HG03280 (cell line): ENCODE measurements at regions not wholly inside any gene's neighbourhood (a gene's known extent, or its start where the extent isn't known, plus 50 kb on each side); places are given as distances from the start of the nearest gene placed in this dataset.

Experiments used
- ATAC-seq: cut with Tn5 transposase; IDR thresholded peaks from one replicate; pipeline ENCODE4 v1.9.1; 2021; ENCODE audit warnings: mild to moderate bottlenecking, moderate library complexity; ENCODE audit not compliant: unreplicated experiment

DNA sequence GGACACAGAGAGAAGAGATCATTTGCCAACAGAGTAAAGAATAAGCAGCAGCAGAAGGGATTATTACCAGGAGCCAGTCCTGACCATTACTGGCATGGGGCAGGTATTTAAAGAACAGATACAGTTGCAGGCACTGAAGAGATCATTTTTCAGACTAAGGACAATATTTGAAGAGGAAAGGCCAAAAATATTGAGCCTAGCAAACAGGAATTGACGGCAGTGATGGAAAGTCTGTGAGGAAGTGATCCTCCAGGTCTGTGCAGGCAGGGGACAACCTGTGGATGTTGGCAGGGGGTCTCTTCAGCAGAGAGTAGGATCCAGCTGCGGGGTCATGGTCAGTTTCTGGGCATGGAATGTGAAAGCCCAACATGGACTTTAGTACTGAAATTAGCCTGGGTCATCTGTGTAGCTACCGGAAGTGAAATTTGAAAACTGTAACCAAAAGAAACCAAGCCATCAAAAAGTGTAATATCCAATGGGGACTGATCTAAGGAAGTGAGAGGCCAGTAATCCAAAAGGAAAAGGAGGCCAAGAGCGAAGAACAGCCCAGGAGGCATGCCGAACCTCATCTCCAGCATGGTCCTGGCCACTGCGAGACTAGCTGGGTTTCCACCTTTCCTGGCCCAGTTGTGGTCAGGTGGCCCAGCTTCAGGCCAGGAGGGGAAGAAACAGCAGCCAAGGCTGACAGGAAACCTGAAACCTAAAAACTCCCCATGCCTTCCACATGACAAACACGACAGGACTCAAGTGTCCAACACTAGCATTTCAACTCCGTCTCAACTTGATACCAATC is 115.1 kb upstream of the TNFAIP3 start:
- no peak for ATAC-seq

DNA sequence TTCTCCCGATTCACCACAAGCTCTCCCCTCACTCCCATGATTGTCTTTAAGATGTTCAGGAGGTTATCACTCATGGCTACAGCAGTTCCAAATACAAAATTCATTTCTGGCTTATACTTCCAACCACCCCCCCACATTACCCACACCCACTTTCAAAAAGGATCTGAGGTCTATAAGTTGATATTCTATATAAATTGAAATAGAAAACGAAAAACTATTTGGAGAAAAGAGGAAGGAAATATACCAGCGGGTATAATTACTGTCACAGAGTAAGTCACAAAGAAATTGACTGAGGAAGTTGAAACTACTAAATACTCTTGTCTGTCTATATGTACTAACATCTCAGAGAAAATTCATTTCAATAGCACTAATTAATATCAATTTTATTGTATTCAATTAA is 112.7 kb upstream of the TNFAIP3 start:
- peak; percentile 46 for ATAC-seq

DNA sequence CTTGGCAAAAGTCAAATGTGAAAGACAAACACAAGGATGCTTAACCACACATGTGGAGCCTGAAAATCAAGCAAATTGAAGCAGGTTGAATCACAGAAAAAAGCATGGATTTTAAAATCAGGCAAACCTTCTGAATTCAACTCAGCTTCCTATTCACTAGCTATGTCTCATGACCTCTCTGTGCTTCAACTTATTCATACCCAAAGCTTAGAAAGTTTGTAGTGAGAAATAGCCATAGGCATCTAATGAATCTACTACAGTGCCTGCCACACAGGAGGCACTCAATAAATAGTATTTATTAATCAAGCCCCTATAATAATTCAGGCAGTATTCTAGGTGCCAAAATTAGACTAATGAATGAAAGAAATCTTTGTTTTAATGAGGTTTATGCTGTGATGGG is 112.2 kb upstream of the TNFAIP3 start:
- ATAC-seq = peak; percentile 14

DNA sequence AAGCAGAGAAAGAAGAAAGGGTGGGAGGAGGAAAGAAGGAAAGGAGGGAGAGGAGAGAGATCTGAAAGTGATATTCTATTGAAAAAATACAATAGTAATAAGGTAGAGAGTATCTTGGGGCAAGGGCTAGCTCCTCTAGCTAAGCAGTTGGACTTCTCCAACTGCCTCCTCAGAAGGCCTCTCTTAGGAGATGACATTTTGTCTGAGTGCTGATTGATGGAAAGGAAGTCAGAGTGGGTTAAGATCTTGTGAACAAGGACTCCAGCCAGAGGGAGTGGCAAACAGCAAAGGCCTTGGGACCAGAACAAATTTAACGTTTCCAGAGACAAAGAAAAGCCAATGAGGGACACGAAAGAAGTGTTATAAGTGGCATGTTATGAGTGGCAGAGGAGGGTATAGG is 111.8 kb upstream of the TNFAIP3 start:
- ATAC-seq = no peak

DNA sequence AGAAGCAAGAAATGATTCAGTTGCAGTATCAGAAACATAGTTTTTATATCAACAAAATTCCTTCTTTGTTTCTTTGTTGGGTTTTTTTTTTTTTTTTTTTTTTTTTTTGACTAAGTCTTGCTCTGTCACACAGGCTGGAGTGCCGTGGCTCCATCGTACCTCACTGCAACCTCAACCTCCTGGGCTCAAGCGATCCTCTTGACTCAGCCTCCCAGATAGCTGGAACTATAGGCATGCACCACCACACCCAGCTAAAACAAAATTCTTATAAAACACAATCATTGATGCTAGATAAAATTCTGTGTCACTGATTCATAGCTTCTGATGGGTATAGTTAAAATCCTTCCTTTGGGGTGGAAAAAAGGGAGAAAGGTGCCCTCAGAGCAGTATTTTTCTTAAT is 110.3 kb upstream of the TNFAIP3 start:
- no peak for ATAC-seq

DNA sequence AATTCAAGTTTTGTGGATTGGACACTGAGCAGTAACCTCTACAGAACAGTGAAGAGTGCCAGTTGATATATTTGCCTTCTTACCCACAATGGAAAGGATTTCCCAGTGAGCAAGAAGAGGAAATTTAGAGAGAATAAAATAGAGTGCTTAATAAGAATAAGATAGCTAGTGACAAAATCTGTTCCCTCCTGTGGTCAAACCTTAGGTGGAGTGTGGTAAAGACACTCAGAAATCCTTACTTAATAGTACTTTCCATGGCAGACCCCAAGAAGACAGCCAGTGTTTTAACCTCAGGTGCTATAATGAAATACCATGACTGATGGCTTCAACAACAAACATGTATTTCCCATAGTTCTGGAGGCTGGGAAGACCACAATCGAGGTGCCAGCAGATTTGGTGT is 108.4 kb upstream of the TNFAIP3 start:
- ATAC-seq = no peak

DNA sequence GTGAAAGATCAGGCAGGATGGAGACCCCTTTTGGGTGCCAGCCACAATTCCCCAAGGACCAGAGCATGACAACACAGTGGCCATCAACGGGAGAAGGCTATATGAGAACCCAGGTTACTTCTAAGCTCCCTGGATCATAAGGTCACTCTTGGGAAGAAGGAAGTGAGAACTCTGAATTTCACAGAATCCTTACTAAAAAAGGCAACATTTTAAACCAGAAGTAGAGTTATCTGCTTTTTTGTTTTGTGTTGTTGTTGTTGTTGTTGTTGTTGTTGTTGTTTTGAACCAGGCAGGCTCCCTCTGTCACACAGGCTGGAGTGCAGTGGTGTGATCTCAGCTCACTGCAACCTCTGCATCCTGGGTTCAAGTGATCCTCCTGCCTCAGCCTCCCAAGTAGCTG is 107.4 kb upstream of the TNFAIP3 start:
- ATAC-seq = no peak

DNA sequence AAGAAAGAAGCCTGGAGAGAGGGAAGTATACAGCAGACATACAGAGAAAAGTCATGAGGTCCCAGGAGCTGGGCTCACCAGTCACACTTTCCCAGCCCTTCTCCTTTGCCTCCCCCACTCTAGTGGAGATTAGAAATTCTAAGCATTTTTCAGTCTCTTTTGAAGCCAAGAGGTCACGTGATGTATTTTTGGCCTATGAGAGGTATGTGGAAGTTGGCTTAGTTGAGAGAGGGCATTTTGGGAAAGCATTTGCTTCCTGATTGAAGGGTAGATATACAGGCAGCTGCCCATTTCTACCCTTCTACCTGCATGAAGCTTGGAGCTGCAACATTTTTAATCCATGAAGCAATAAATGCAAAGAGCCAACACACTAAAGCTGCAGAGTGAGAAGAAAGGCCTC is 106.0 kb upstream of the TNFAIP3 start:
- ATAC-seq = no peak

DNA sequence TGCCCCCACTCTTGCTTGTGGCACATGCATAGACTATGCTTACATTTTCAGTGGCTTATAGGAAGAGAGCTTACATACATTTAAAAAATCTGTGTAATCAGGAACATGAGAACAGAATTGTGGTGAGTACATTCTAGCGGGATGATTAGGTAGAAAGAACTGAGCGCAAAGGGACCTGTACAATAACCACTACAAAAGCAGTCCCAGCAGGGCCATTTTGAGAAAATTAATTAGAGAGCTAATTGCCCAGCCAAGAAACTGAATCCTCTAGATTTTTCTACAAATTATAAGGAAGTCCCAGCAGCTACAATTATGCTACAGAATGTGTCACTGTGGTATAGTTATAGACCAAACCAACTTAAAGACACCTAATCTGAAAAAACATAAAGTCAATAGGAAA is 105.6 kb upstream of the TNFAIP3 start:
- ATAC-seq = no peak

DNA sequence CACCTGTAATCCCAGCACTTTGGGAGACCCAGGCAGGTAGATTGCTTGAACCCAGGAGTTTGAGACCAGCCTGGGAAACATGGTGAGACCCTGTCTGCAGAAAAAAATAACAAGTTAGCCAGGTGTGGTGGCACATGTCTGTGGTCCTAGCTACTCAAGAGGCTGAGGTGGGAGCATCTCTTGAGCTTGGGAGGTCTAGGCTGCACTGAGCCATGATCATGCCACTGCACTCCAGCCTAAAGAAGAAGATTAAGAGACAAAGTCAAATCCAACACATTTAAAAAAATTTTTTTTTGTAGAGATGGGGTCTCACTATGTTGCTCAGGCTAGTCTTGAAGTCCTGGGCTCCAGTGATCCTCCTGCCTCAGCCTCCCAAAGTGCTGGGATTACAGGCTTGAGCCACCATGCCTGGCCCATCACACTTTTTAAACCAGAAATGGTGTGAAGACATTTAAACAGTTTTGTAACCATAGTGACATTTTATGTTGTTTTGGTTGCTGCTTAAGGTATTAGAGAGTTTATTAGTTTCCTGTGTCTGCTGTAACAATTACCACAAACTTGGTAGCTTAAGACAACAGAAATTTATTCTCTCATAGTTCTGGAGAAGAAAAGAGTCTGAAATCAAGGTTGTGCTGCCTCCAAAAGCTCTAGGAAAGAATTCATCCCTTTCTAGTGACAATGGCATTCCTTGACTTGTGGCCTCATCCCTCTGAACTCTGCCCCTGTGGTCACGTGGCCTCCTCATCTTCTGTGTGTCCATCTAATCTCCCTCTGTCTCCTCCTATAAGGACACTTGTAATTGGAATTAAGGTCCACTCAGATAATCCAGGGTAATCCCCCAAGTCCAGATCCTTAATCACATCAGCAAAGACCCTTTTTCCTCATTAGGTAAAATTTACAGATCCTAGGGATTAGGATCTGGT is 104.6 kb upstream of the TNFAIP3 start:
- no peak for ATAC-seq

DNA sequence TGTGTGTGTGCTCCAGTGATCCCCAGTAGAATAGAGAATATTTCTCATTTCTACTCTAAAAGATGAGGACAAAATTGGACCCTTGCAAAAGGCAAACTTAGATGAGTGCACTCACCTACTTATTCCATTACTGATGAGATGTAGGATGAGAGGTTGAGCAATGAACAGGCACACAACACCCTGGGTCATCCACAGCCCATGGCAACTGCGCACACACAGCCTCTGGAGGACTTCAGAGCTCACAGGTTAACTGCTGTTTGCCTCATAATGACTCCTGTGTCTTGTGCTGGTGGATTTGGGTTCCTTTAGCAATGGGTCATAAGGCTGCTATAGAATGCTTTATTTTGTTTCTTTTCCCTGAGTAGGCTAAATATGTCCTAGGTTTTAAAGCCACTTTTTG is 103.6 kb upstream of the TNFAIP3 start:
- ATAC-seq = no peak

DNA sequence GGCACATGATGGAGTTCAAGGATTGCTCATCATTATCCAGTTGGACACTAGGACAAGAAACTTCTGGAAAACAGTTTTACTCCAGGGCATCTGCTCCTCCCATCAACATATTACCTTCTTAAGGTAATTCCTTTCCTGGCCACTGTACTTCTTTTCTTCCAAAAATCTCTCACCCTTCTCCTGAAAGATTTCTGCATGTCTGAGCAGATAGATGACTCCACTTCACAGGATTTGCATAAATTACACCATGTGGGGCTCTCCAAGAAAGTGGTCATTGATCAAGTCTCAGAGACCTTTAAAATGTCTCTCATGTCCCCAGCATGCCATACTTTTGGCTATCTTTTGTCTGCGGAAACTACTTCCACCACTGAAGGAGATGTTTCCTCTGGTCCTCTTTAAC is 103.2 kb upstream of the TNFAIP3 start:
- ATAC-seq = no peak

DNA sequence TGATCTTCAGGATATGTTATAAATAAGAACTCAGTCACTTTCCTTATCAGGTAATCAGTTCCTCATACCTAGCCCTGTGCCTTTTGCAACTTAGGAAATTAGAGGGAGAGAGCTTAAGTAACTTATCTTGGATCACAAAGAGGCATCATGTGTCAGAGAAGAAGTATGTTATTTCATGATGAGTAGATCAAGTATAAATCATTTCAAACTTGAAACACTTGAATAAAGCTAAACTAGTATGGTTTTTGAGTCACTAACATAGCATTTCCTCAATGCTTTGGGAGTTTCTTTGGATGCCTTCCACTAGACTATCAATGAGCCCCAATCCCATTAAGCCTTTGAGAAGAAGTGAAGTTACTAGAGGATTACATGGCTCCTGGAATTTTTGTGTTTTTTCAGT is 102.6 kb upstream of the TNFAIP3 start:
- no peak for ATAC-seq

DNA sequence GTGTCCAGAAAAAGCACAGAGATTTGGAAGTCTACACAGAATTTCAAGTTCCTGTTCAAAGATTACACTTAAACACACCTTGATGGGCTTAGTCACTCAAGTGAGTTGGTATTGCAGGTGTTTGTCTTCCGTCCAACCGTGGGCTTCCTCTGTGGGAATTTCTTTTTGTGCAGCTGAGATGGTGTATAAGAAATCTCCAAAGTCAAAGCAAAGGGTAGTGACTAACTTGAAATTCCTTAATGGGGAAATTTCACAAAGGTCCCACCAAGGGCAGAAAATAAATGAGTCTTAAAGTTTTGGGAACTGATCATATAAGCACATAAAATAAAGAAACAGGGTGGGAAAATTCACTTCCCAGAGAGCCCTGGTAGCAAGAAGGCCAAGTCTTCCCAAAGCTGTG is 102.0 kb upstream of the TNFAIP3 start:
- ATAC-seq = no peak

DNA sequence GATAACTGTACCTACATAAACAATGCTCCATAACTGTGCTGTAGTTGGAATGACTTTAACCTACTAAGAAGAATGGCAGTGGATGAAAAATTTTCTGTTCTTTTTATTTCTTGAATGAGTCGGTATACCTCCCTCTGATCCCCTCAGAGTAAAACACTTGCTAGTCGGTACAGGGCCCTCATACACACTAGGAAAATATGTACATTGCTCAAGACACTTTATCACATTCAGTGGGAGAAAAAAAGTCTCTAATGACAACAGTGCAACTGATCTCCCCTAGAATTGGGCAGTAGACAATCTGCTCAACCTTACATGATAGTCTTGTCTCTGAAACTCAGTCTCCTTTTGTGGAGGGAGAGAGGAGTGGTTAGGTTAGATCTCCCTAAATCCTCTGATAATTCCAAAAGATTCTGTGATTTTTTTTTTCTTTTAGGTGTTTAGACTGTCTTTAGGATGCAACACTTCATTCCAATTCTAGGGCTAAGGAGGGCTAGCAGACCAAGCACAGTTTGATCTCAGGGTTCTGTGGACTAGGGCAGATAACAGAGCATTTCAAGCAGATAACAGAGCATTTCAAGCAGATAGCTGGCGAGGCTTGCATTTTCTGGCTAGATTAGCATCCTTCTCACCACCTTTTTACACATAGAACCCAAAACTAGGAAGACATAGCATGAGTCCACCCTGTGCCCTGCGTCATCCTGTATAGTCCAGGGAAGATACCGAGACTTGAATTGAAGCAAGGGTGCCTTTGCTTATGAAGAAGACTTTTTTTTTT is 100.3 kb upstream of the TNFAIP3 start:
- no peak for ATAC-seq

DNA sequence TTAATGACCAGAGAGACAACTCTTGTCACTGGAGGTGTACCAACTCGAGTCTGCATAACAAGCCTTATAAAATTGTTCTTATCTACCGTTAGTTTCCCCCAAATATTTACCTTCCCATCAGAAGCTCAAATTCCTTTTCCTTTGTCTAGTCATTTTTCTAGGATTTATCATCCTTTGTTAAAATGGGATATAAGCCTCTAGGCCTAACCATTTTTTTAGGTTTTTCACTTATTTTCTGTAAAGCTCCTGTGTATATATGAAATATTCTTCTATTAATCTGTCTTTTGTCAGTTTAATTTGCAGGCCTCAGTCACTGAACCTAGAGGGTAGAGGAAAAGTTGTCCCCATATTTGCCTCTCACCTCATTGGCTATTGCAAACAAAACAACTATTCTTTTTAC is 99.6 kb upstream of the TNFAIP3 start:
- no peak for ATAC-seq

DNA sequence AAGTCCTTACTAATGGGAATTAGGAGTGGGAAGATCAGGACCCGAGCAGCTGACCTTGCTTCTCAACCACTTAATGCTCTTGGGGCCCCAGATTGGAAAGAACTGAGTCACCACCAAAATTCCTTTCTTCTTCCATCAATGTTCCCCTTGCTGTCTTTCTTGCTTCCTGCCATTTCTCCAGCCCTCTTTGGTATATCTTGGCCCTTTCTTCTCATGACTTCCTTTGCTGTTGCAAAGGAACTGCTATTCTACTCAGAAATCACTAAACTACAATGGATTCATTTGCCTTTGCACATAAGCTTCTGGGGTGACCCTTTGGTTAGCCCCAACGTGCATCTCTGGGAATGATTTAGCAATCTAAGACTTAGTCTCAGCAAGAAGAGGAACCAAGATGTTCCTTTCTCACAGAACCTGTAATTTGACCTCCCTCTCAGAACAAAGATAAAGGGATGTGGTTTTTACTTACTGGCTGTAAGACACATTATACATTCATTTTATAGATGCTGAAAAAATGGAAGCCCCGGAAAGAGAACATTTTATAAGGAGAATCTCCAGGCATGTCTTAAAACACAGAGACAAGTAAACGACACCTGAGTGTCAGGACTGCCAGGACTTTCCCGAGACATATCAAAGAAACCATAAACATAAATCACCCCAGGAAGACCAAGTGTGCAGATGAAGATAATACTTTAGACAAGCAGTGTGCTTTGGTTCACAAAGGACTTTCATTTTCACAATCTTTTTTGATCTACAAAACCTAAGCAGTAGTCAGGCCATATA is 99.0 kb upstream of the TNFAIP3 start:
- peak; percentile 84 for ATAC-seq

DNA sequence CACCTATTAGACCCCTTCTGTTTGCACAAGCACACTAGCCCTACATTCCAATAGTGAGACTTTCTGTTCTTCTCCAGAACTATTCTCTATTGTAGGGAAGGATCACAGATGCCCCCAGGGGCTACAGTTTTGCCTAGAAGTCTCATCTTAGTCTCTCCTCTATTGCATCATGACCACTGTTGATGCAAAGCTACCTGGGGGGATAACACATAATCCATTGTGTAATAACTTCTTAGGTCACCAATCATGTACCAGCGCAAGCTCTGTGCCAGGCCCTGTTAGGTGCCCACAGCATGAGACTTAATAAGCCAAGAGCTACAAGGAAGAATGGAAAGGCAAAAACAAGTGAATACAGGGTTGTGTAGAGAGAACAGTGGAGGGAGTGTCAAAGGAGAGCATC is 98.1 kb upstream of the TNFAIP3 start:
- no peak for ATAC-seq

DNA sequence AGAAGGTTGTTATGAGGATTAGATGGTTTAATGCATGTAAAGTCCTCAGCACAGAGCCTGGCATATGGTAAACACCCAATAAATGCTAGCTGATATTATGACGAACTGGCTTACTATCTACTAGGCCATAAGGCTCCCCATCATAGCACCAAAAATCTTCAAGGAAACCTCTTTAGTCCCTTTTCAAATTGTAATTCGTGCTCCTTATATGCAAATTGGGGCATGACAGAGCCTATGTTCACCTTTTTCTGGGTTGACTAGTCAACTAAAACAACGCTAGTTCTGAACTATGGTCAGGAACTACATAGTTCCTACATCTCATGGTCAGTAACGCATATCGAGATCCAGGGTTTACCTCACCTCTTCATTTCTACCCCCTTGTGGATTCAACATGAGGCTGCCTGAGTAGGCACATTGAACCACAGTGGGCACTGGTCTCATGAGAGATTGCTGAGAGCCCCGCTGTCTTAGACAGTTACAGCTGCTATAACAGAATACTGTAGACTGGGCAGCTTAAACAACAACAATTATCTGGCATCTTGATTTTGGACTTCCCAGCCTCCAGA is 97.2 kb upstream of the TNFAIP3 start:
- no peak for ATAC-seq

DNA sequence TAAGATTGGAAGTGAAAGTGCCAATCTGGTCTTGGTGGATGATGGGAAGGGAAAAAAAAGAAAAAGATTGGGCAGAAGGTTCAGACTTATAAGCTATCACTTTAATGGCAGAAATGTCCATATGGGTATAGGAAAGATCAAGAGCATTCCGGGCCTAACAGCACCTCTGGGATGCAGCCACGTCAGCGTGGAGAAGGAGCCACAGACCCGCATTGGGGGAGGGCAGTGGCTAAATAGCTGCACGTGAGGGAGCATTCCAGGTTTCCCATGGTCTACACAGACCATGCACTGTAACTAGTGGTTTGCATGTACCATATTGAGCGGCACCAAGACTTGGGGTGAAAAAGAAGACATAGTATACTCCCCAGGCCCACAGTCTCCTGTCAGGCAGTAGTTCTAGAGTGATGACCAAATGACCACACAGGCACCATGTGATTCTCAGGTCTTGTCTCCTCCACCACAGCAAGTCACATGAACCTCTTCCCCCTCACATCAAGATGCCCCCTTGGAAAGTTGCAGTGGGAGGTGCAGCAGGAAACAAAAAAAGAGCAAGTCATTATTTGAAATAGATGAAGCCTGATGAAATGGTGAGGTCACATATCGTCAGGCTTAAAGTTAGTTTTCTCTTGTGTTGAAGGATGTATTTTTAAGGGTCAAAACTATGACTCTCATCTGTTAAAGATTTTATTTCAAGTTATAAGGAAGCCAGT is 94.4 kb upstream of the TNFAIP3 start:
- no peak for ATAC-seq
